Kidney epithelial cell (primary cell): ENCODE measurements at regions not wholly inside any gene's neighbourhood (a gene's known extent, or its start where the extent isn't known, plus 50 kb on each side); places are given as distances from the start of the nearest gene placed in this dataset.

Experiments
- DNase-seq: peaks from one replicate; pipeline ENCODE4 v3.0.0-alpha.2; 2010; ENCODE audit warnings: low read depth
- H3K27me3 ChIP-seq: 2 replicates; pipeline ENCODE4 v1.6.0; 2011; ENCODE audit warnings: low read length; ENCODE audit not compliant: control insufficient read depth, insufficient read depth
- H3K36me3 ChIP-seq: 2 replicates; pipeline ENCODE4 v1.5.1; 2011; ENCODE audit warnings: low read length; ENCODE audit not compliant: control insufficient read depth, insufficient read depth
- H3K4me3 ChIP-seq: 2 replicates; pipeline ENCODE4 v1.5.1; 2011; ENCODE audit warnings: low read depth, mild to moderate bottlenecking, control low read depth, low read length
- CTCF ChIP-seq: IDR thresholded peaks from 2 replicates; pipeline ENCODE4 v1.5.1; 2011; ENCODE audit warnings: mild to moderate bottlenecking, moderate library complexity, low read length, control low read depth, inconsistent platforms; ENCODE audit not compliant: insufficient read depth, poor library complexity, severe bottlenecking

DNA sequence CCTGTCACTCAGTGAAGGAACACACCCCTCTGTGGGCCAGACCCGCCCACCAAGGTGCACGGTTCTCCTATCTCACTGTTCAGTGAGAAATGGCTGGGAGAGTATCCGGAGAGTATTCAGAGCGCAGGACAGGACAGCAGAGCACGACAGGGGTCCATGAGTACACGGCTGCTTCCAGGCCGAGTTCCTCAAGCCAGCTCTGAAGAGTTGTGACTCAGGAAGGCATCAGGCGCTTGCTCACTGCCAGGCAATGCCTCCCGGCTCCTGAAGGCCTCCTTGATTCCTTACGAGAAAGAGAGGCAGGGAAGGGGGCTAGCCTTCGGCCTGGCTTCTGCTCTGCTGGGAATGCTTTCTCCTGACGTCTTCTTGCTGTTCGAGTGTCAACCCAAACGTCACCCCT, 132.1 kb upstream of the PPP1R26 start:
- no peak for TF ChIP-seq CTCF
- Histone ChIP-seq H3K36me3 (no peaks in the 10 kb centered on the region), H3K4me3 (no peak overlapping the region), H3K27me3 (no peaks in the 10 kb centered on the region)
- DNase-seq: no peak

GRCh38 chr9:135348076-135348787, 131.3 kb upstream of the PPP1R26 start:
- no peaks in the 10 kb centered on the region for H3K27me3 ChIP-seq
- no peak overlapping the region for H3K4me3 ChIP-seq
- no peak for DNase-seq
- H3K36me3 ChIP-seq: no peaks in the 10 kb centered on the region
- no peak for TF ChIP-seq CTCF

DNA sequence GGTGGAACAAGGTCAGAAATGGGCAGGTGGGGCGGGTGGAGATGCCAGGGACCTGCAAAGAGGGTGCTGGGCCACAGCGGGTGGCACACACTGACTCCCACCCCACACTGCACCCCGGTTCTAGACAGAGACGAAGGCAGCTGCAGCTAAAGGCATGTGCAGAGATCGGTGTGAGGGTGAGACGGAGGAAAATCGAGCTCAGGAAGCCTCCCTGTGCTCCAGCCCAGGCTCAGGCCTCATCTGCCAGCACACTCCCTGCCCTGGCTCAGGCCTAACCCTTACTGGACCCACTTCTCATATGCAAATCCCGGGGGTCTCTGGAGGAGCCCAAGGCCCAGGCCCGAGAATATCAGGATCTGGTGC, 130.8 kb upstream of the PPP1R26 start:
- DNase-seq: no peak
- Histone ChIP-seq H3K36me3 (no peaks in the 10 kb centered on the region), H3K4me3 (no peak overlapping the region), H3K27me3 (no peaks in the 10 kb centered on the region)
- TF ChIP-seq CTCF: no peak

DNA sequence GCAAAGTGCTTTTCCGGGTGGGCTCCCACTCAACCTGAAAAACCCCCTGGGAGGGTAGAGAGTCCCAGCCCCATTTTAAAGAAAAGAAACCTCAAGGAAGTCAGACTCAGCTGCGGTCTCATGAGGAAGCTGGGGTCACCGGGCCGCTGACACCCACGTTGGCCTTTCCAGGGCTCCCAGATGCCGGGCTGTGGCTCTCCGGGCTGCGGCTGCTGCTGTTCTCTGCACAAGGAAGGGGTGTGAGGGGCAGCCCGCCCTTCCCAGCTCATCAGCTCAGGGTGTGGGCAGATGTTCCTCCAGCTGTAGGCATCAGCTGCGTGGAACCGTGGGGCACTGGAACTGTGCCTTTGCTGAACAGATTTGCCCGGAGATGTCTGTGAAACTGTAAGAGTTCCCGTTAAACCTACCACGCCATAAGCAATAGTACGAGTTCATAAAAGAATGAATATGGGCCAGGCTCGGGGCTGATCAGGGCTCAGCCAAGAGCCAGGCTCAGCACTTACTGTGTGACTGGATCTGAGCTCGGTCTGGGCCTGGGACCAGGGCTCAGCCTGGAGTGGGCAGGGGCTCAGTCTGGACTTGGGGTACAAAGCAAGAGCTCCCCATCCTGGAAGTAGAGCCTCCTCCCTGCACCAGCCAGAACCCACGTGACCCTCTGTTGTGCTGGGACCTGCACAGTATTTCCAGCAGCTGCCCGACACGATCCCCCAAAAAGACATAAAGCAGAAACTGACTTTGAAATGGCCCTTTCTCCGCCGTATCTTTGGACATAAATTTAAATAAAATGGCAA, 130.2 kb upstream of the PPP1R26 start:
- TF ChIP-seq CTCF: no peak
- DNase-seq: no peak
- Histone ChIP-seq H3K36me3 (no peaks in the 10 kb centered on the region), H3K27me3 (no peaks in the 10 kb centered on the region), H3K4me3 (no peak overlapping the region)

- no peaks in the 10 kb centered on the region for H3K27me3 ChIP-seq
- no peak for DNase-seq
- TF ChIP-seq CTCF: no peak
Observed at GRCh38 chr9:135350003-135350315, 129.6 kb upstream of the PPP1R26 start.

GRCh38 chr9:135353935-135354334, 125.6 kb upstream of the PPP1R26 start:
- H3K27me3 ChIP-seq: no peaks in the 10 kb centered on the region
- H3K4me3 ChIP-seq: no peak overlapping the region
- no peak for DNase-seq
- no peaks in the 10 kb centered on the region for H3K36me3 ChIP-seq
- no peak for TF ChIP-seq CTCF

More at GRCh38 chr9:135350003-135350315, 129.6 kb upstream of the PPP1R26 start:
- Histone ChIP-seq H3K4me3 (no peak overlapping the region), H3K36me3 (no peaks in the 10 kb centered on the region)
